NT2/D1 (cell line): ENCODE measurements at regions not wholly inside any gene's neighbourhood (a gene's known extent, or its start where the extent isn't known, plus 50 kb on each side); places are given as distances from the start of the nearest gene placed in this dataset.

Experiments
- SUZ12 ChIP-seq: IDR thresholded peaks from 2 replicates; pipeline ENCODE4 v1.6.1; 2011; ENCODE audit not compliant: insufficient read length, insufficient read depth; ENCODE audit errors: extremely low read depth
- YY1 ChIP-seq: IDR thresholded peaks from 2 replicates; pipeline ENCODE4 v1.6.1; 2011; ENCODE audit not compliant: insufficient read length, insufficient read depth
- ZNF274 ChIP-seq: IDR thresholded peaks from 2 replicates; pipeline ENCODE4 v1.6.1; 2011; ENCODE audit warnings: mild to moderate bottlenecking, low read depth, low read length

DNA sequence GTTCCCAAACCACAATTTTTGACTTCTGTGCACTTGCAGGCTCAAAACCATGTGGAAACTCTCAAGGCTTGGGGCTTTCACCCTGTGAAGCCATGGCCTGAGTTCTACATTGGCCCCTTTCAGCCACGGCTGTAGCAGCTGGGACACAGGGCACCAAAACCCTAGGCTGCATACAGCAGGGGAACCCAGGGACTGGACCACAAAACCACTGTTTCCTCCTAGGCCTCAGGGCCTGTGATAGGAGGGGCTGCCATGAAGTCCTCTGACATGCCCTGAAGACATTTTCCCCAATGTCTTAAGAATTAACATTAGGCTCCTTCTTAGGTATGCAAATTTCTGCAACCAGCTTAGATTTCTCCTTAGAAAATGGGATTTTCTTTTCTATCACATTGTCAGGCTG, 312.1 kb upstream of the TUSC1 start:
- no peak for TF ChIP-seq YY1
- no peak for TF ChIP-seq ZNF274
- no peak for TF ChIP-seq SUZ12
